HG03025 (cell line): ENCODE measurements at regions not wholly inside any gene's neighbourhood (a gene's known extent, or its start where the extent isn't known, plus 50 kb on each side); places are given as distances from the start of the nearest gene placed in this dataset.
"Not testable (repeated sequence)": the region's sequence is repeated elsewhere in the genome, so short reads cannot be mapped to it uniquely, and the experiment has no call there.

ENCODE experiments used
- ATAC-seq: cut with Tn5 transposase; IDR thresholded peaks from one replicate; pipeline ENCODE4 v1.9.1; 2021; ENCODE audit warnings: mild to moderate bottlenecking, moderate library complexity; ENCODE audit not compliant: unreplicated experiment, low FRiP score

GRCh38 chr4:12507868-12508481 is 976.2 kb downstream of the RAB28 start:
- ATAC-seq: no peak

- ATAC-seq: no peak
Measured at GRCh38 chr4:12500409-12500808, 983.7 kb downstream of the RAB28 start.

GRCh38 chr4:12499693-12500092 is 984.4 kb downstream of the RAB28 start:
- ATAC-seq: no peak

GRCh38 chr4:12495211-12495610 is 988.9 kb downstream of the RAB28 start:
- ATAC-seq: no peak

- ATAC-seq: no peak
Measured at GRCh38 chr4:12492730-12493393, 991.3 kb downstream of the RAB28 start.

- ATAC-seq: no peak
Measured at GRCh38 chr4:12488672-12489071, 995.5 kb downstream of the RAB28 start.

GRCh38 chr4:12487000-12487399 is 997.1 kb downstream of the RAB28 start:
- no peak for ATAC-seq

- no peak for ATAC-seq
Measured at GRCh38 chr4:12472087-12472486, 1012.1 kb downstream of the RAB28 start.

GRCh38 chr4:12471193-12471592 is 1012.9 kb downstream of the RAB28 start:
- no peak for ATAC-seq

GRCh38 chr4:12461576-12461975 is 1022.6 kb downstream of the RAB28 start:
- ATAC-seq: not testable (repeated sequence)

- no peak for ATAC-seq
Measured at GRCh38 chr4:12459126-12459525, 1025.0 kb downstream of the RAB28 start.

GRCh38 chr4:12458621-12459020 is 1025.5 kb downstream of the RAB28 start:
- no peak for ATAC-seq

GRCh38 chr4:12452291-12452690 is 1023.6 kb upstream of the HS3ST1 start:
- no peak for ATAC-seq

GRCh38 chr4:12447451-12447850 is 1018.8 kb upstream of the HS3ST1 start:
- no peak for ATAC-seq

- ATAC-seq: no peak
Measured at GRCh38 chr4:12446657-12447185, 1018.0 kb upstream of the HS3ST1 start.

GRCh38 chr4:12446256-12446655 is 1017.6 kb upstream of the HS3ST1 start:
- no peak for ATAC-seq

- ATAC-seq: no peak
Measured at GRCh38 chr4:12445711-12446235, 1017.1 kb upstream of the HS3ST1 start.

GRCh38 chr4:12439633-12440305 is 1011.1 kb upstream of the HS3ST1 start:
- no peak for ATAC-seq

GRCh38 chr4:12431259-12431658 is 1002.6 kb upstream of the HS3ST1 start:
- ATAC-seq: not testable (repeated sequence)

- no peak for ATAC-seq
Measured at GRCh38 chr4:12421364-12421763, 992.7 kb upstream of the HS3ST1 start.

- ATAC-seq: no peak
Measured at GRCh38 chr4:12416755-12417154, 988.1 kb upstream of the HS3ST1 start.
